ENCODE measurements at regions not wholly inside any gene's neighbourhood (a gene's known extent, or its start where the extent isn't known, plus 50 kb on each side); places are given as distances from the start of the nearest gene placed in this dataset.

- H3K9me2 ChIP-seq (ENCODE audit: low read depth, low read length) = no peaks in the 10 kb centered on the region
- no peaks in the 10 kb centered on the region for H3K79me2 ChIP-seq (ENCODE audit: insufficient read depth, low read length)
- H3K4me2 ChIP-seq (ENCODE audit: low read length) = no peak overlapping the region
- no peak overlapping the region for H3K27ac ChIP-seq (ENCODE audit: low read depth, low read length, poor library complexity, severe bottlenecking)
- H3F3A ChIP-seq (ENCODE audit: insufficient read depth, low read length) = no peaks in the 10 kb centered on the region
- no peaks in the 10 kb centered on the region for H3K9me3 ChIP-seq (ENCODE audit: low read length)
- TF ChIP-seq EZH2 (IDR thresholded peaks at IDR 0.05; ENCODE audit: borderline replicate concordance, low read length) (no peak), CTCF (IDR thresholded peaks at IDR 0.05; ENCODE audit: low read length) (no peak)
- H2AFZ ChIP-seq (ENCODE audit: low read length) = no peak overlapping the region
- H3K36me3 ChIP-seq (ENCODE audit: insufficient read depth, low read length) = no peaks in the 10 kb centered on the region
- no peaks in the 10 kb centered on the region for H3K27me3 ChIP-seq (ENCODE audit: insufficient read depth, low read length)
- H3K4me1 ChIP-seq (ENCODE audit: insufficient read depth, low read length, severe bottlenecking) = no peaks in the 10 kb centered on the region
- no peak overlapping the region for H3K4me3 ChIP-seq (ENCODE audit: low read depth, low read length, poor library complexity, severe bottlenecking)
- no peaks in the 10 kb centered on the region for H4K20me1 ChIP-seq (ENCODE audit: insufficient read depth, low read length)
- H3K9ac ChIP-seq (ENCODE audit: low read length) = no peak overlapping the region
Measured at GRCh38 chr12:105587237-105587636, 256.7 kb downstream of the C12orf75 start.

GRCh38 chr12:105588106-105588505 is 257.6 kb downstream of the C12orf75 start:
- no peak for TF ChIP-seq EZH2 (IDR thresholded peaks at IDR 0.05; ENCODE audit: borderline replicate concordance, low read length)
- TF ChIP-seq CTCF (IDR thresholded peaks at IDR 0.05; ENCODE audit: low read length) = no peak
- no peaks in the 10 kb centered on the region for H4K20me1 ChIP-seq (ENCODE audit: insufficient read depth, low read length)
- no peaks in the 10 kb centered on the region for H3K36me3 ChIP-seq (ENCODE audit: insufficient read depth, low read length)
- no peaks in the 10 kb centered on the region for H3K9me2 ChIP-seq (ENCODE audit: low read depth, low read length)
- H2AFZ ChIP-seq (ENCODE audit: low read length) = no peak overlapping the region
- no peaks in the 10 kb centered on the region for H3K27me3 ChIP-seq (ENCODE audit: insufficient read depth, low read length)
- no peaks in the 10 kb centered on the region for H3K9me3 ChIP-seq (ENCODE audit: low read length)
- no peak overlapping the region for H3K4me3 ChIP-seq (ENCODE audit: low read depth, low read length, poor library complexity, severe bottlenecking)
- H3K4me2 ChIP-seq (ENCODE audit: low read length) = no peak overlapping the region
- H3K27ac ChIP-seq (ENCODE audit: low read depth, low read length, poor library complexity, severe bottlenecking) = no peak overlapping the region
- H3K79me2 ChIP-seq (ENCODE audit: insufficient read depth, low read length) = no peaks in the 10 kb centered on the region
- no peak overlapping the region for H3K9ac ChIP-seq (ENCODE audit: low read length)
- no peaks in the 10 kb centered on the region for H3K4me1 ChIP-seq (ENCODE audit: insufficient read depth, low read length, severe bottlenecking)
- H3F3A ChIP-seq (ENCODE audit: insufficient read depth, low read length) = no peaks in the 10 kb centered on the region

DNA sequence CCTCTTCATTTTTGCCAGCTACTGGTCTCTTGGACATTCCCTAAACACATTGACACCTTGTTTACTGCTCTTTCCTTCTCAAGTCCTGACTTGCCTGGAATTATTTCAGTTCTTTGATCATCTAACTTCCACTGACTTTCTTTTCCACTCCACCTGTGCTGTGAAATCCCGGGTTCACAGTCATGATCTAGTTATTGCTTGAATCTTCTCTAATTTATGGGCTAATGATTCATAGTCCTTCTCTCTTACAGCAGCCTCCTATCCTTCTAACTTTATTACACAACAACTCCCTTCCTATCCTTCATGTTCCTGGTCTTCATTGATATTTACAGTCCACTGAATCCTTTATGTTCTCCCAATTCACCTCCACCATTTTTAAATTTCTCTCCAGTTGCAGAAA is 260.1 kb downstream of the C12orf75 start:
- no peak overlapping the region for H3K4me3 ChIP-seq (ENCODE audit: low read depth, low read length, poor library complexity, severe bottlenecking)
- TF ChIP-seq CTCF (IDR thresholded peaks at IDR 0.05; ENCODE audit: low read length) (no peak), EZH2 (IDR thresholded peaks at IDR 0.05; ENCODE audit: borderline replicate concordance, low read length) (no peak)
- no peaks in the 10 kb centered on the region for H4K20me1 ChIP-seq (ENCODE audit: insufficient read depth, low read length)
- no peaks in the 10 kb centered on the region for H3K4me1 ChIP-seq (ENCODE audit: insufficient read depth, low read length, severe bottlenecking)
- H3K4me2 ChIP-seq (ENCODE audit: low read length) = no peak overlapping the region
- H3K79me2 ChIP-seq (ENCODE audit: insufficient read depth, low read length) = no peaks in the 10 kb centered on the region
- no peaks in the 10 kb centered on the region for H3K9me3 ChIP-seq (ENCODE audit: low read length)
- no peak overlapping the region for H2AFZ ChIP-seq (ENCODE audit: low read length)
- no peaks in the 10 kb centered on the region for H3K27me3 ChIP-seq (ENCODE audit: insufficient read depth, low read length)
- H3K9me2 ChIP-seq (ENCODE audit: low read depth, low read length) = no peaks in the 10 kb centered on the region
- no peak overlapping the region for H3K27ac ChIP-seq (ENCODE audit: low read depth, low read length, poor library complexity, severe bottlenecking)
- H3K9ac ChIP-seq (ENCODE audit: low read length) = no peak overlapping the region
- no peaks in the 10 kb centered on the region for H3F3A ChIP-seq (ENCODE audit: insufficient read depth, low read length)
- no peaks in the 10 kb centered on the region for H3K36me3 ChIP-seq (ENCODE audit: insufficient read depth, low read length)

Measured in OCI-LY1 (cell line).